VCaP (cell line): ENCODE measurements at regions not wholly inside any gene's neighbourhood (a gene's known extent, or its start where the extent isn't known, plus 50 kb on each side); places are given as distances from the start of the nearest gene placed in this dataset.

ENCODE experiments used
- H3K27ac ChIP-seq: fragments of 450-650 bp; 2 replicates; pipeline ENCODE4 v1.5.1; 2017
- CTCF ChIP-seq: fragments of 450-650 bp; conservative IDR thresholded peaks from 2 replicates; pipeline ENCODE4 v1.5.1; 2017; ENCODE audit warnings: mild to moderate bottlenecking, moderate library complexity

- no peak for TF ChIP-seq CTCF
- H3K27ac ChIP-seq, result no peak overlapping the region
These were observed 242.4 kb downstream of the SHOX start for GRCh38 chrX:873016-873415.

DNA sequence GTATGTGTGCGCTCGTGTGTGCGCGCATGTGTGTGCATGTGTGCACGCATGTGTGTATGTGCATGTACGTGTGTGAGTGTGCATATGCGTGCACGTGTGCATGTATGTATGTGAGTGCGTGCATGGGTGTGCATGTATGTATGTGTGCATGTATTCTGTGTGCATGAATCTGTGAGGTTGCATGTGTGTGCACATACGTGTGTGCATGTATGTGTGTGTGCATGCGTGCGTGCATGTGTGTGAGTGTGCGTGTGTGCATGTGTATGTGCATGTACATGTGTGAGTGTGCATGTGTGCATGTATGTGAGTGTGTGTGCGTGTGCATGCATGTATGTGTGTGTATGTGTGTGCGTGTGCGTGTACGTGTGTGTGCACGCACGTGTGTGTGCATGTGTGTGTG lies 241.5 kb downstream of the SHOX start:
- TF ChIP-seq CTCF, result no peak
- no peak overlapping the region for H3K27ac ChIP-seq

GRCh38 chrX:871626-872025 lies 241.0 kb downstream of the SHOX start:
- no peak overlapping the region for H3K27ac ChIP-seq
- TF ChIP-seq CTCF, result no peak

DNA sequence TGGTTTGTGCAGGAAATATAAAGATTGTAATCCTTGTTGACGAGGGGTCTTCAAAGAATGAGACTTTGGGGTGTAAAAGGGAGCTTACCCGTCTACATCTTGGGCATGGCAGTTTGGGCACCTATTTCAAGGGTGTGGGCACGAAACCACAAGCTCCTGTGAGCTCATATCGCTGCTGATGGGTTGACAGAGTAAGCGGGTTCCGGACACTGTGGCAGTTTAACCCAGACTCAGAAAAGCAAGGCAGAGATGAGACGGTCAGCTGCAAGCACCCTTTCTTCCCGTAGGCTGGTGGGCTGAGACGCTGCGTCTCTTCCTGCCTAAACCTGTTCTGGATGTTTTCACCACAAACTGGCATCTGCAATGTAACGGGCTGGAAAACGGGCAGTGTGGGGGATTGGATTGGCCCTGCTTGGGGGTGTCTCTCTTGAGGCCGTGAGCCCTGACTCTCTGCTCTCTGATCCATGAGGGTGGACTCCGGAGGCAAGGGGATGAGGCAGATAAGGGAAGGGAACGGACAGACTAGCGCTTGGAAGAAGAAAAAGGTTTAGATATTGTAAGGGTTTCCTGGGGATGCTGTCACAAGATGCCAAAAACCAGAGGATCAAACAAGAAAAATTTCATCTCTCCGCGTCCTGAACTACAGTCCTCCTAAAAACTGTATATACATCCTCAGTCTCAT lies 237.5 kb downstream of the SHOX start:
- H3K27ac ChIP-seq, result no peak overlapping the region
- no peak for TF ChIP-seq CTCF

- no peak for TF ChIP-seq CTCF
- H3K27ac ChIP-seq, result no peak overlapping the region
These were observed 236.9 kb downstream of the SHOX start for GRCh38 chrX:867502-867901.

DNA sequence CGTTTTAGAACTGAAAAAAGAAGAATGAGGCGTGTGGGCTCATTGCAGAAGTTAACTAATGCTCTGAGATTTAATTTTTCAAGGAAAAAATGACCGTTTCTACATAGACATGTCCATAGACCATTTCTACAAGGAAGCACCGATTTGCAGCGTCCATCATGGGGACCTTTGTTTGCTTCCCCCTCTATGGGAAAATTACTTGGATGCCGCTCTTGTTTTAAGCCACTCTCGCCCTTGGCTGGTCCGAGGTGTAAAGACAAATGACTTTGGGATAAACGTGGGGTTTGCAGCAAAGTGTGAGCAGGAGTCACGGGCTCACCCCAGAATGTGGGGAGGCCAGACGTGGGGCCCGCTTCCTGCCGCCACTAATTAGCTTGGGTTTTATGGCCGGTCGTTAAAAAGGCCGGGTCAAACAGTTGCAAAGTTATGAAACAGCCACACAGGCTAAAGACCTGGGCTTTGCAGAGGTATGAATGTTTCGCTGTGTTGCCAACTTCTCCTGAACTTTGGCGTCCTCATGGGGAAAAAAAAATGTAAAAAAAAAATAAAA lies 235.9 kb downstream of the SHOX start:
- no peak overlapping the region for H3K27ac ChIP-seq
- TF ChIP-seq CTCF, result no peak

DNA sequence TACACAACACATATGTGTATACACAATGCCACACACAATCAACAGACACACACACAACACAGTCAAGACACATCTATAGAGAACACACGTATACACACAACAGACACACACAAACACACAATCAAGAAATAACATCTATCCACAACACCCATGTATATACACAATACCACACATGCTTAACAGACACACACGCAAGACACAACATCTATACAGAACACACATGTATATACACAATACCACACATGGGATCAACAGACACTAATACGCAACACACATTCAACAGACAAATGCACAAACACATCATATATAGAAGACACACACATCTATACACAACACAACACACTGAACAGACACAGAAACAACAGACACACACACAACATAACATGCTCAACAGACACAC lies 234.8 kb downstream of the SHOX start:
- no peak overlapping the region for H3K27ac ChIP-seq
- TF ChIP-seq CTCF, result no peak
